ENCODE measurements at regions not wholly inside any gene's neighbourhood (a gene's known extent, or its start where the extent isn't known, plus 50 kb on each side); places are given as distances from the start of the nearest gene placed in this dataset.

DNA sequence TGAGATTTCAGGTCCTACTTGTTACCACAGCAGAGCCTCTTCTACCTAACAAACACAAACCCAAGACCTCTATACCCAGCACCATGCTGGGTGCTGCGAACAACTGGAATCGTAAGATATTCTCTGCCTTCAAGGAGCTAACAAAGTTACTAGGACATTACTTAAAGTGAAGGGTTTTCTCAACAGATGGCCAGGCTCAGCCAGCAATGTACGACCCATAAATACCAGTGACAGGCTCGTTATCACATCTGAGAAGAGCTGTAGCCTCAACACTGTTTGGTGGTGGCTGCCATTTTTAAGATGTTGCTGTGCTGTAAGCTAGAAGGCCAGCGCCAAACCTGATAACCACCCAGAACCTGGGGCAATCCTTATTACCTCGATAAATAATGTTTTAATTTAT, 406.5 kb downstream of the KIF16B start:
- ChIA-PET POLR2A (interaction anchor here (1.4 kb wide), 1 partner anchor 8 kb away, joined by 3 read pairs; no protein-coding TSS in a partner anchor), CTCF (ENCODE audit: low intra/inter-chr PET ratio) (no interaction called here)
- FAIRE-seq (no peak), DNase-seq (ENCODE audit: extremely low read depth in 1 of 4, low spot score in 3 of 4) (no peak), ATAC-seq (no peak)
- Histone ChIP-seq H3K9me3 (replicated peaks; ENCODE audit: control insufficient read depth, insufficient read depth, low read depth, low read length) (no peaks in the 10 kb centered on the region), H3K36me3 (ENCODE audit: control insufficient read depth, insufficient read depth, low read length) (no peaks in the 10 kb centered on the region), H3K9me1 (ENCODE audit: control insufficient read depth, insufficient read depth, low read length) (no peaks in the 10 kb centered on the region), H3K4me1 (replicated peaks in 1 of 2; ENCODE audit: control insufficient read depth in 2 of 2, insufficient read depth in 2 of 2, low read length in 2 of 2) (no peaks in the 10 kb centered on the region), H3K79me2 (ENCODE audit: control insufficient read depth, insufficient read depth, low read length) (no peaks in the 10 kb centered on the region), H3K27me3 (ENCODE audit: control insufficient read depth in 2 of 2, insufficient read depth in 2 of 2, low read length in 2 of 2) (no peaks in the 10 kb centered on the region), H2AFZ (ENCODE audit: low read depth, low read length) (no peak overlapping the region), H3K4me2 (ENCODE audit: insufficient read depth, low read length) (no peak overlapping the region), H3K27ac (ENCODE audit: extremely low read depth, low read depth, low read length) (no peak overlapping the region), H4K20me1 (replicated peaks; ENCODE audit: control insufficient read depth, insufficient read depth, low read length) (no peaks in the 10 kb centered on the region), H3K4me3 (no peak overlapping the region), H3K9ac (ENCODE audit: insufficient read depth in 1 of 2, low read depth in 2 of 2, low read length in 2 of 2) (no peak overlapping the region)
- in situ Hi-C loops (cut with MboI) (no loop called here), intact Hi-C loops (cut with micrococcal nuclease) (no loop called here)
- BruUV-seq (replicated peaks) = no TSS peak
- 2% methylated on average over 6 of the region's 6 CpGs for WGBS (ENCODE audit: insufficient coverage, low coverage, missing lambda C conversion rate)
- TF ChIP-seq, protein P1, sequence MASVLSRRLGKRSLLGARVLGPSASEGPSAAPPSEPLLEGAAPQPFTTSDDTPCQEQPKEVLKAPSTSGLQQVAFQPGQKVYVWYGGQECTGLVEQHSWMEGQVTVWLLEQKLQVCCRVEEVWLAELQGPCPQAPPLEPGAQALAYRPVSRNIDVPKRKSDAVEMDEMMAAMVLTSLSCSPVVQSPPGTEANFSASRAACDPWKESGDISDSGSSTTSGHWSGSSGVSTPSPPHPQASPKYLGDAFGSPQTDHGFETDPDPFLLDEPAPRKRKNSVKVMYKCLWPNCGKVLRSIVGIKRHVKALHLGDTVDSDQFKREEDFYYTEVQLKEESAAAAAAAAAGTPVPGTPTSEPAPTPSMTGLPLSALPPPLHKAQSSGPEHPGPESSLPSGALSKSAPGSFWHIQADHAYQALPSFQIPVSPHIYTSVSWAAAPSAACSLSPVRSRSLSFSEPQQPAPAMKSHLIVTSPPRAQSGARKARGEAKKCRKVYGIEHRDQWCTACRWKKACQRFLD (CRISPR knock-in tag; IDR thresholded peaks at IDR 0.05) = no peak
- TF ChIP-seq KLF10 (CRISPR knock-in tag; IDR thresholded peaks at IDR 0.05) (no peak), BMI1 (IDR thresholded peaks at IDR 0.05; ENCODE audit: low read length) (no peak), SNIP1 (IDR thresholded peaks at IDR 0.05; ENCODE audit: low read depth) (no peak), ZNF717 (CRISPR knock-in tag; IDR thresholded peaks at IDR 0.05) (no peak), NRF1 (conservative IDR thresholded peaks at IDR 0.05 in 1 of 2, IDR thresholded peaks at IDR 0.05 in 1 of 2) (no peak), EWSR1 (IDR thresholded peaks at IDR 0.05; ENCODE audit: borderline replicate concordance, low read depth, partially characterized antibody) (no peak), JUND (IDR thresholded peaks at IDR 0.05; ENCODE audit: borderline replicate concordance, low read depth, low read length) (no peak), JUND (tag; IDR thresholded peaks at IDR 0.05; ENCODE audit: borderline replicate concordance, low read depth, low read length) (no peak), RAD21 (CRISPR knock-in tag; conservative IDR thresholded peaks at IDR 0.05 in 1 of 2, IDR thresholded peaks at IDR 0.05 in 1 of 2) (no peak)
- TF ChIP-seq, protein P2, sequence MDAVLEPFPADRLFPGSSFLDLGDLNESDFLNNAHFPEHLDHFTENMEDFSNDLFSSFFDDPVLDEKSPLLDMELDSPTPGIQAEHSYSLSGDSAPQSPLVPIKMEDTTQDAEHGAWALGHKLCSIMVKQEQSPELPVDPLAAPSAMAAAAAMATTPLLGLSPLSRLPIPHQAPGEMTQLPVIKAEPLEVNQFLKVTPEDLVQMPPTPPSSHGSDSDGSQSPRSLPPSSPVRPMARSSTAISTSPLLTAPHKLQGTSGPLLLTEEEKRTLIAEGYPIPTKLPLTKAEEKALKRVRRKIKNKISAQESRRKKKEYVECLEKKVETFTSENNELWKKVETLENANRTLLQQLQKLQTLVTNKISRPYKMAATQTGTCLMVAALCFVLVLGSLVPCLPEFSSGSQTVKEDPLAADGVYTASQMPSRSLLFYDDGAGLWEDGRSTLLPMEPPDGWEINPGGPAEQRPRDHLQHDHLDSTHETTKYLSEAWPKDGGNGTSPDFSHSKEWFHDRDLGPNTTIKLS (IDR thresholded peaks at IDR 0.05; ENCODE audit: borderline replicate concordance, low read depth) = no peak
- TF ChIP-seq, protein P3, sequence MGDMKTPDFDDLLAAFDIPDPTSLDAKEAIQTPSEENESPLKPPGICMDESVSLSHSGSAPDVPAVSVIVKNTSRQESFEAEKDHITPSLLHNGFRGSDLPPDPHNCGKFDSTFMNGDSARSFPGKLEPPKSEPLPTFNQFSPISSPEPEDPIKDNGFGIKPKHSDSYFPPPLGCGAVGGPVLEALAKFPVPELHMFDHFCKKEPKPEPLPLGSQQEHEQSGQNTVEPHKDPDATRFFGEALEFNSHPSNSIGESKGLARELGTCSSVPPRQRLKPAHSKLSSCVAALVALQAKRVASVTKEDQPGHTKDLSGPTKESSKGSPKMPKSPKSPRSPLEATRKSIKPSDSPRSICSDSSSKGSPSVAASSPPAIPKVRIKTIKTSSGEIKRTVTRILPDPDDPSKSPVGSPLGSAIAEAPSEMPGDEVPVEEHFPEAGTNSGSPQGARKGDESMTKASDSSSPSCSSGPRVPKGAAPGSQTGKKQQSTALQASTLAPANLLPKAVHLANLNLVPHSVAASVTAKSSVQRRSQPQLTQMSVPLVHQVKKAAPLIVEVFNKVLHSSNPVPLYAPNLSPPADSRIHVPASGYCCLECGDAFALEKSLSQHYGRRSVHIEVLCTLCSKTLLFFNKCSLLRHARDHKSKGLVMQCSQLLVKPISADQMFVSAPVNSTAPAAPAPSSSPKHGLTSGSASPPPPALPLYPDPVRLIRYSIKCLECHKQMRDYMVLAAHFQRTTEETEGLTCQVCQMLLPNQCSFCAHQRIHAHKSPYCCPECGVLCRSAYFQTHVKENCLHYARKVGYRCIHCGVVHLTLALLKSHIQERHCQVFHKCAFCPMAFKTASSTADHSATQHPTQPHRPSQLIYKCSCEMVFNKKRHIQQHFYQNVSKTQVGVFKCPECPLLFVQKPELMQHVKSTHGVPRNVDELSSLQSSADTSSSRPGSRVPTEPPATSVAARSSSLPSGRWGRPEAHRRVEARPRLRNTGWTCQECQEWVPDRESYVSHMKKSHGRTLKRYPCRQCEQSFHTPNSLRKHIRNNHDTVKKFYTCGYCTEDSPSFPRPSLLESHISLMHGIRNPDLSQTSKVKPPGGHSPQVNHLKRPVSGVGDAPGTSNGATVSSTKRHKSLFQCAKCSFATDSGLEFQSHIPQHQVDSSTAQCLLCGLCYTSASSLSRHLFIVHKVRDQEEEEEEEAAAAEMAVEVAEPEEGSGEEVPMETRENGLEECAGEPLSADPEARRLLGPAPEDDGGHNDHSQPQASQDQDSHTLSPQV (IDR thresholded peaks at IDR 0.05) = no peak
- TF ChIP-seq, protein P4, sequence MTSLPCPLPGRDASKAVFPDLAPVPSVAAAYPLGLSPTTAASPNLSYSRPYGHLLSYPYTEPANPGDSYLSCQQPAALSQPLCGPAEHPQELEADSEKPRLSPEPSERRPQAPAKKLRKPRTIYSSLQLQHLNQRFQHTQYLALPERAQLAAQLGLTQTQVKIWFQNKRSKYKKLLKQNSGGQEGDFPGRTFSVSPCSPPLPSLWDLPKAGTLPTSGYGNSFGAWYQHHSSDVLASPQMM (CRISPR knock-in tag; IDR thresholded peaks at IDR 0.05) = no peak
- TF ChIP-seq, protein P5, sequence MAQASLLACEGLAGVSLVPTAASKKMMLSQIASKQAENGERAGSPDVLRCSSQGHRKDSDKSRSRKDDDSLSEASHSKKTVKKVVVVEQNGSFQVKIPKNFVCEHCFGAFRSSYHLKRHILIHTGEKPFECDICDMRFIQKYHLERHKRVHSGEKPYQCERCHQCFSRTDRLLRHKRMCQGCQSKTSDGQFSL (CRISPR knock-in tag; IDR thresholded peaks at IDR 0.05) = no peak
- TF ChIP-seq, protein P5 (tag; IDR thresholded peaks at IDR 0.05) = no peak

Data from K562 (cell line).